GM12878 (cell line): ENCODE measurements at regions not wholly inside any gene's neighbourhood (a gene's known extent, or its start where the extent isn't known, plus 50 kb on each side); places are given as distances from the start of the nearest gene placed in this dataset.

ENCODE experiments used
- ATAC-seq: fragments of 200-7000 bp; cut with Tn5 transposase; 3 replicates; pipeline ENCODE4 v1.9.1; 2020; ENCODE audit warnings: mild to moderate bottlenecking, moderate library complexity
- BruUV-seq: library from RNA; stranded (reverse); fragments of 400-500 nt; replicated peaks from 2 replicates; lab custom pipeline; 2021; lab: Mats Ljungman, UMichigan
- CTCF ChIA-PET: fragments of 300-600 bp; sonication (Branson Sonifier 250); formaldehyde crosslinking; extraction: SDS; loops from one replicate; lab custom pipeline; 2021; ENCODE audit warnings: inconsistent platforms; lab: Yijun Ruan, JAX
- POLR2A ChIA-PET: fragments of 350-600 bp; formaldehyde crosslinking; extraction: SDS; loops from one replicate; lab custom pipeline; 2021; ENCODE audit warnings: inconsistent platforms; lab: Charles Lee
- RAD21 ChIA-PET: fragments of 300-600 bp; sonication (Branson Sonifier 250); formaldehyde crosslinking; loops from one replicate; lab custom pipeline; 2023; ENCODE audit warnings: antibody characterized with exemption; ENCODE audit not compliant: unreplicated experiment; lab: Charles Lee
- SMC1A ChIA-PET: fragments of 300-600 bp; sonication (Branson Sonifier 250); formaldehyde crosslinking; loops from one replicate; lab custom pipeline; 2023; ENCODE audit not compliant: unreplicated experiment, uncharacterized antibody; lab: Charles Lee
- DNase-seq: peaks from one replicate; pipeline ENCODE4 v3.0.0-alpha.2; 2011; ENCODE audit warnings: low read depth, low spot score
- FAIRE-seq: peaks from 3 replicates; lab custom pipeline; 2011; peaks lifted over from hg19 to GRCh38; lab: Jason Lieb, UNC
- H2AFZ ChIP-seq: 2 replicates; pipeline ENCODE4 v1.6.0; 2011; ENCODE audit warnings: low read depth, low read length, control low read depth; ENCODE audit not compliant: control insufficient read depth
- H3K27ac ChIP-seq: 2 replicates; pipeline ENCODE4 v1.5.1; 2011; ENCODE audit warnings: control low read depth; ENCODE audit not compliant: control insufficient read depth, insufficient read depth
- H3K27me3 ChIP-seq, 2 experiments: replicated peaks in 1 of 2; 2 replicates each; pipeline versions ENCODE4 v1.6.0 to v1.6.1; 2011; ENCODE audit warnings: low read length in 1 of 2; ENCODE audit not compliant: control insufficient read depth in 2 of 2, insufficient read depth in 2 of 2
- H3K36me3 ChIP-seq, 2 experiments: 2 replicates each; pipeline ENCODE4 v1.5.1; 2011; ENCODE audit warnings: low read length in 1 of 2; ENCODE audit not compliant: control insufficient read depth in 2 of 2, insufficient read depth in 2 of 2
- H3K4me1 ChIP-seq: 2 replicates; pipeline ENCODE4 v1.6.1; 2011; ENCODE audit warnings: mild to moderate bottlenecking, low read length, moderate library complexity, mixed read lengths; ENCODE audit not compliant: control insufficient read depth, insufficient read depth
- H3K4me2 ChIP-seq: 2 replicates; pipeline ENCODE4 v1.6.0; 2011; ENCODE audit warnings: control low read depth; ENCODE audit not compliant: control insufficient read depth, insufficient read depth
- H3K4me3 ChIP-seq: fragments of 200-600 bp; sonication (generic); 2 replicates; pipeline ENCODE4 v1.5.1; 2016
- H3K79me2 ChIP-seq: 2 replicates; pipeline ENCODE4 v1.6.0; 2011; ENCODE audit warnings: low read length; ENCODE audit not compliant: control insufficient read depth, insufficient read depth
- H3K9ac ChIP-seq: 2 replicates; pipeline ENCODE4 v1.8.0; 2011; ENCODE audit warnings: low read length, control low read depth, mixed read lengths; ENCODE audit not compliant: control insufficient read depth, insufficient read depth
- H3K9me3 ChIP-seq: replicated peaks from 3 replicates; pipeline ENCODE4 v1.5.1; 2011; ENCODE audit warnings: mild to moderate bottlenecking, low read length; ENCODE audit not compliant: control insufficient read depth, insufficient read depth
- H4K20me1 ChIP-seq: 2 replicates; pipeline ENCODE4 v1.6.0; 2011; ENCODE audit not compliant: control insufficient read depth, insufficient read depth
- BACH1 ChIP-seq: fragments of 450-650 bp; IDR thresholded peaks from 2 replicates; pipeline ENCODE4 v1.6.1; 2017; ENCODE audit warnings: mild to moderate bottlenecking, borderline replicate concordance
- CBFB ChIP-seq: IDR thresholded peaks from 2 replicates; pipeline ENCODE4 v1.6.1; 2016; ENCODE audit warnings: antibody characterized with exemption, low read depth
- ESRRA ChIP-seq: IDR thresholded peaks from 2 replicates; pipeline ENCODE4 v1.6.1; 2012; ENCODE audit warnings: mild to moderate bottlenecking, low read length, improper control_type of control experiment
- ETV6 ChIP-seq, 2 experiments: fragments of 450-650 bp in 1 of 2; IDR thresholded peaks in 1 of 2; conservative IDR thresholded peaks in 1 of 2; 2 replicates each; pipeline ENCODE4 v1.6.1; 2014; ENCODE audit warnings: antibody characterized with exemption in 1 of 2, borderline replicate concordance in 1 of 2, low read depth in 1 of 2, mild to moderate bottlenecking in 1 of 2, moderate library complexity in 1 of 2
- EZH2 ChIP-seq: IDR thresholded peaks from 2 replicates; pipeline ENCODE4 v1.6.1; 2012; ENCODE audit warnings: low read depth, mild to moderate bottlenecking, control low read depth, inconsistent platforms, low read length, borderline replicate concordance; ENCODE audit not compliant: control insufficient read depth
- HDAC6 ChIP-seq: fragments of 200-600 bp; sonication (generic); IDR thresholded peaks from one replicate; pipeline ENCODE4 v1.8.0; 2017; ENCODE audit warnings: antibody characterized with exemption; ENCODE audit not compliant: unreplicated experiment
- NFIC ChIP-seq: IDR thresholded peaks from 2 replicates; pipeline ENCODE4 v1.6.1; 2012; ENCODE audit warnings: low read depth, mild to moderate bottlenecking, inconsistent platforms, low read length, moderate library complexity
- RUNX3 ChIP-seq: IDR thresholded peaks from 2 replicates; pipeline ENCODE4 v1.6.1; 2012; ENCODE audit warnings: low read length, inconsistent platforms
- SMAD5 ChIP-seq: IDR thresholded peaks from 2 replicates; pipeline ENCODE4 v1.6.1; 2016; ENCODE audit warnings: antibody characterized with exemption, low read depth
- SMARCA5 ChIP-seq: fragments of 450-650 bp; IDR thresholded peaks from 2 replicates; pipeline ENCODE4 v1.6.1; 2017; ENCODE audit warnings: mild to moderate bottlenecking
- SPI1 ChIP-seq: IDR thresholded peaks from 2 replicates; pipeline ENCODE4 v1.6.1; 2011; ENCODE audit warnings: low read depth, mild to moderate bottlenecking, low read length, moderate library complexity, borderline replicate concordance; ENCODE audit not compliant: insufficient read depth
- SUPT20H ChIP-seq: IDR thresholded peaks from 2 replicates; pipeline ENCODE4 v1.6.1; 2011; ENCODE audit warnings: low read depth, mild to moderate bottlenecking, low read length, moderate library complexity, borderline replicate concordance; ENCODE audit not compliant: control insufficient read depth
- WRNIP1 ChIP-seq: IDR thresholded peaks from 2 replicates; pipeline ENCODE4 v1.6.1; 2011; ENCODE audit warnings: low read depth, low read length, improper control_type of control experiment, borderline replicate concordance
- YBX1 ChIP-seq: fragments of 450-650 bp; IDR thresholded peaks from 2 replicates; pipeline ENCODE4 v1.6.1; 2016; ENCODE audit warnings: antibody characterized with exemption
- ZBTB33 ChIP-seq: fragments of 450-650 bp; IDR thresholded peaks from 2 replicates; pipeline ENCODE4 v1.6.1; 2017; ENCODE audit warnings: mild to moderate bottlenecking
- WGBS: methylation state at CpG from one replicate; pipeline ENCODE4 v1.1.6; 2016; ENCODE audit warnings: low lambda C conversion rate; ENCODE audit not compliant: insufficient replicate concordance, insufficient coverage; ENCODE audit errors: missing lambda C conversion rate; 5-methylcytosine and 5-hydroxymethylcytosine counted together
- in situ Hi-C: fragments of 300-500 bp; cut with MboI; formaldehyde crosslinking; loops from 9 replicates; pipeline ENCODE4 v1.14.3; 2018; ENCODE audit warnings: mixed read lengths
- intact Hi-C: fragments of 100-400 bp; cut with micrococcal nuclease; formaldehyde crosslinking; loops from one replicate; pipeline ENCODE4 v1.14.2; 2022; ENCODE audit not compliant: unreplicated experiment

- H2AFZ ChIP-seq, result no peak overlapping the region
- no peak overlapping the region for H3K4me3 ChIP-seq
- no peak for FAIRE-seq
- no peaks in the 10 kb centered on the region for H3K36me3 ChIP-seq
- CTCF ChIA-PET, result no interaction called here
- DNase-seq, result no peak
- no peak overlapping the region for H3K9ac ChIP-seq
- H3K79me2 ChIP-seq, result no peaks in the 10 kb centered on the region
- no peak overlapping the region for H3K27ac ChIP-seq
- H3K4me2 ChIP-seq, result no peak overlapping the region
- H4K20me1 ChIP-seq, result no peaks in the 10 kb centered on the region
- no TSS peak for BruUV-seq
- RAD21 ChIA-PET, result no interaction called here
- TF ChIP-seq WRNIP1, result no peak
- TF ChIP-seq, all 136 proteins: peak for 0
- H3K4me1 ChIP-seq, result no peaks in the 10 kb centered on the region
- intact Hi-C loops (no loop called here), in situ Hi-C loops (no loop called here)
- H3K9me3 ChIP-seq, result no peaks in the 10 kb centered on the region
- POLR2A ChIA-PET, result no interaction called here
- no peaks in the 10 kb centered on the region for H3K27me3 ChIP-seq
- SMC1A ChIA-PET, result no interaction called here
- no peak for ATAC-seq
- 17% methylated on average over 2 of the region's 2 CpGs for WGBS
These were observed 1050.8 kb downstream of the DIPK2A start for GRCh38 chr3:145022447-145022846.

- no peaks in the 10 kb centered on the region for H3K9me3 ChIP-seq
- ChIA-PET POLR2A (no interaction called here), CTCF (no interaction called here), SMC1A (no interaction called here), RAD21 (no interaction called here)
- H3K27ac ChIP-seq, result no peak overlapping the region
- intact Hi-C loops (no loop called here), in situ Hi-C loops (no loop called here)
- ATAC-seq (no peak), FAIRE-seq (no peak), DNase-seq (no peak)
- H2AFZ ChIP-seq, result no peak overlapping the region
- no peak overlapping the region for H3K4me3 ChIP-seq
- no peaks in the 10 kb centered on the region for H3K36me3 ChIP-seq
- no peak overlapping the region for H3K9ac ChIP-seq
- H3K27me3 ChIP-seq, result no peaks in the 10 kb centered on the region
- no peaks in the 10 kb centered on the region for H3K4me1 ChIP-seq
- no peaks in the 10 kb centered on the region for H3K79me2 ChIP-seq
- WGBS, result 0% methylated on average over 1 of the region's 1 CpG
- H4K20me1 ChIP-seq, result no peaks in the 10 kb centered on the region
- no peak for TF ChIP-seq SPI1
- no peak for TF ChIP-seq SUPT20H
- TF ChIP-seq EZH2, result no peak
- no peak for TF ChIP-seq NFIC
- TF ChIP-seq ZBTB33, result no peak
- no peak for TF ChIP-seq SMAD5
- TF ChIP-seq BACH1, result no peak
- no peak for TF ChIP-seq ETV6 (conservative IDR thresholded peaks at IDR 0.05 in 1 of 2, IDR thresholded peaks at IDR 0.05 in 1 of 2; ENCODE audit: borderline replicate concordance in 1 of 2, low read depth in 1 of 2)
- TF ChIP-seq CBFB, result no peak
- no peak for TF ChIP-seq ESRRA
- TF ChIP-seq RUNX3, result no peak
- no peak for TF ChIP-seq SMARCA5
- TF ChIP-seq HDAC6, result no peak
- no peak for TF ChIP-seq YBX1
- H3K4me2 ChIP-seq, result no peak overlapping the region
- no TSS peak for BruUV-seq
These were observed 1053.1 kb downstream of the DIPK2A start for GRCh38 chr3:145024700-145025099.
